ENCODE measurements at regions not wholly inside any gene's neighbourhood (a gene's known extent, or its start where the extent isn't known, plus 50 kb on each side); places are given as distances from the start of the nearest gene placed in this dataset.
"Not testable (repeated sequence)": the region's sequence is repeated elsewhere in the genome, so short reads cannot be mapped to it uniquely, and the experiment has no call there.

- no peak for DNase-seq
Measured at GRCh38 chr9:78879324-78880100, 582.6 kb downstream of the PSAT1 start.

DNA sequence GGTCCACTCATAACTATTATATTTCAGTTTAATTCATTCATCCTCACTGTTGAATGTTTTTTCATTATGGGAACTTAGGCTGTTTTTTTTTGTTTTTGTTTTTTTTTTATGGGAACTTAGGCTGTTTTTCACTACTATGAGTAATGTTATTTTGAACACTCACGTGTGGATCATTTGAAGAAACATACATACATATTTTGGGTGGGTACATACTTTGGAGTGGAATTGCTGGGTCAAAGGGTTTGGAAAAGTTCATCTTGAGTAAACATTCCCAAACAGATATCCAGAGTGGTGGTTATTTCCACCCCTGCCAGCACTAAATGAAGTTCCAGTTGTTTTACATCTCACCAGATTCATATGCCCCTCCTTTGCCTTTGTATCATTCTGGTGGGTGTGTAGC lies 584.4 kb downstream of the PSAT1 start:
- no peak for DNase-seq

DNA sequence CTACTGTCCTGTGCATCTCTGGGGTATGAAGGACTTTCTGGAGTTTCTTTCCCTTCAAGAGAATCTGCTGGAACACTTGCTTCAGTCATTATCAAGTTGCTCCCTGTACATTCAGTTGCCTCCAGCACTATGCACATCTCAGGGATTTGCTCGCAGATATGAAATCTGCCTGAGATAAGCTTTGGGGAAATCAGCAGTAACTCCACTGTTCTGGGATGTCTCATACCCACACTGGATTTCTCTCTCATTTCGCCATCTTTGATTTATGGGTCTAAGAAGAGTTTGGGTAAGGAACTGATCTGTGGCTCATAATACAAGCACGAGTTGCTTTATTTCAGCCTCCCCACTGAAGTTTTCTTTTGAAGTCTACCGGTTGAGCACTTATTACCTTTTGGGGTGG lies 585.6 kb downstream of the PSAT1 start:
- DNase-seq: no peak

- no peak for DNase-seq
Measured at GRCh38 chr9:78884611-78885150, 587.8 kb downstream of the PSAT1 start.

DNA sequence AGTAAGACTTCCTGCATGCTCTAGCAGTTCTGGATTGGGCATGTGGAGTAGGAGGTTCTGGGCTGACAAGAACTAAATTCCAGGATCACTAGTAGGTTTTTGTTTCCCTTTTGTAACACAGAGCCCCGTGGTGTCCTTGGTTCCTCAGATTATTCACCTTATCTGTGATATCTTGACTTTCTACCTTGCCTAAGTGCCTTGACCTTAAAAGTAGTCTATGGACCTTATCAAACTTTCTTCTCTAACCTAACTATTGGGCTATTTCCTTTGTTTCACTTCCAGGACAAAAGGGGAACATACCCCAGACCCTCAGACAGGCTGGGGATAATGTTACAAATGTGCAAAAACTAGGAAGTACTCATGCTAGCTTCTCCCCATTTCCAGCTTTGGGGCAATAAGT lies 595.3 kb downstream of the PSAT1 start:
- no peak for DNase-seq

DNA sequence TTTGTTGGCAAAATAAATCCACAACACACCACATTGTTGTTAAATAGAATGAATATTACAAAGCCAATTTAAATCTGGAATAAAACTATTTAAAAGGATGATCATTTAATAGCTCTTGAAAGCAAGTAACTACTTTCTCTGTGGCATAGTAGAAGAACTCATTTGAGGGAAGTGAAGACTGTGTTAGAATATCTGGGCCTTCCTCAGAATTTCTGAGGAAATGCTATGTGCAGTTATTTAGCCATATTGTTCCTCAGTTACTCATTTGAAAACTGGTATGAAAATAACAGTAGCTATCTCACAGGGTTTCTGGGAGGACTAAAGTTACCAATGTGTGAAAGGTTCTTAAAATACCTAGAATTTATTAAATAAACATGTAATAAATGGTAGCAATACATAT lies 595.8 kb downstream of the PSAT1 start:
- DNase-seq: no peak

GRCh38 chr9:78893774-78894401 lies 597.0 kb downstream of the PSAT1 start:
- DNase-seq: no peak

DNA sequence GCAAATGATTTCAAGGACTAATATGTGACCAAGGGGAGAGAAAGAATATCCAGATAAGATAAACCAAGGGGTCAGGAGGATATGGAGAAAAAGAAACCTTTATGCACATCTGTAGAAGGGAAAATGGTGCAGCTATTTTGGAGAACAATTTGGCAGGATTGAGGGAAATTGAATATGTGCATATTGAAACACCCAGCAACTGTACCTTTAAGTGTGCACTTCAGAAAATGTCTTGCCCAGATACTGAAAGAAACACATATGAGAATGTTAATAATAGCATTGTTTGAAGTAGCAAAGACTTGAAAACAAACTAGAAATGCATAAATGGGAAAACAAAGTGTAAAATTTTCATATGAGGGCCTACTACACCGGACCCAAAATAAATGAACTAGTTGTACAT lies 599.6 kb downstream of the PSAT1 start:
- DNase-seq: no peak

DNA sequence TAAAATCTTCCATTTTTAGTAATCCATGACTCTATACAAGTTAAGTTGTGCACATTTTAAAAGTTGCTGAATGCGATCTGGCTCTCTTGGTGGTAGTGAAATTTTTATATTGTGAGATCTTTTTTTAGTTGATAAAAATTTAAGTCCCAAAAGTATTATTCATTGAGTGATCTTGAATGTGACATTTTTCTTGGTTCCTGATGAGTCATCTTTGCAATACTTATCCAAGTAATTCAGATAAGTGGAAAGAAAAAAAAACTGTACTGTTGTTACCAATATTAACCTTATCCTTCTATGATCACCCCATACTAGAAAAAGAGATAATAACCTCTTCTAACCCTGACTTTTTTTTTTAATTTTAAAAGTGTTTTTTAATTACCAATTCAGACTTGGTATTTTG lies 601.3 kb downstream of the PSAT1 start:
- DNase-seq: no peak

- no peak for DNase-seq
Measured at GRCh38 chr9:78899006-78899405, 602.1 kb downstream of the PSAT1 start.

DNA sequence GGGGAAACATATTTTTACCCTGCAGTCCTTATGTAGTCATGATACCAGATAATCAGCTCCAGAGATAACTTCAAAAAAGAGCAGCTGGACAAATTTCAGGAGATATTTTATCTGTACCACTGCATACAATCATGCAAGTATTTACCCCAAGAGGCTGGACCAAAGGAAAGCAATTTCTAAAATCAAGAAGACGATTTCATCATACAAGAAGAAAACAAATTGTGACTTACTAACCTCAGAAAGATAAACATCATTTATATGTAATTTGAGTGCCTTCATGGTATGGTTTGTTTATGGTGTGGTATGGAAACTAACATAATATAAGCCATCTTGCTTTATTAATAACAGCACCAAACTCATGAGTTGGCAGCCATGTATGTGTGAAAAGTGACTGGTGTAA lies 603.6 kb downstream of the PSAT1 start:
- DNase-seq: no peak

GRCh38 chr9:78902051-78902450 lies 605.1 kb downstream of the PSAT1 start:
- DNase-seq: no peak

- DNase-seq: no peak
Measured at GRCh38 chr9:78903581-78903980, 606.7 kb downstream of the PSAT1 start.

DNA sequence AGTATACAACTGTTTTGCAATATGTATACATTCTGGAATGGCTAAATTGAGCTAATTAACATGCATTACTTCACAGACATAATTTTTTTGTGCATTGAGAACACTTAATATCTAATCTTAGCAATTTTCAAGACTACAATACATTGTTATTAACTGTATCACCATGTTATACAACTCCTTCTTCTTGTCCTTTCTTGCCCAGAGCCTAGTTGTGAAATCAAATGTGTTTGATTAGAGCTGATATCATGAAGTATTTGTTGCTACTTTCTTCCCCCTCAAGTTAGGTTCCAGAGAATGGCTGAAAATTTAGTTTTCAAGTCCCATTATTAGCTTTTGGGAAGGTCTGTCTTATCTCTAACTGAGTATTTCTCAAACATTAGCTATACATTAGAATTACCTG lies 607.8 kb downstream of the PSAT1 start:
- DNase-seq: no peak

GRCh38 chr9:78905387-78905786 lies 608.5 kb downstream of the PSAT1 start:
- DNase-seq: no peak

GRCh38 chr9:78905986-78906755 lies 609.2 kb downstream of the PSAT1 start:
- no peak for DNase-seq

DNA sequence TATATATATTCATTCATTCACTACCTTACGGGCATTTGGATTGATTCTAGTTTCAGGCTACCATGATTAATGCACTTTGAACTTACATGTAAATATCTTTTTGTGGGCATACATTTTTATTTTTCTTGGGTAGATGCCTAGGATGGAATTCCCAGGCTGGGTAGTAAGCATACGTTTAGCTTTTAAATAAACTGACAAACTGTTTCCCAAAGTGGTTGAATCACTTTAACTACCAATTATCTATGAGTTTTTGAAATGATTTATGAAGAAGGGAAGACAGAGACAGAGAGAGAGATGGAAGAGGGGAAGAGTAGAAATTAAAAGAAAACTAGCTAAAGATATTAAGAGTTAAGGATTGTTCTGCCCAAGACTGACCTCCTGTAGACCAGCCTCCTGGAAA lies 612.6 kb downstream of the PSAT1 start:
- DNase-seq: no peak

- not testable (repeated sequence) for DNase-seq
Measured at GRCh38 chr9:78916884-78917283, 620.0 kb downstream of the PSAT1 start.

- DNase-seq: no peak
Measured at GRCh38 chr9:78918976-78919375, 622.1 kb downstream of the PSAT1 start.

DNA sequence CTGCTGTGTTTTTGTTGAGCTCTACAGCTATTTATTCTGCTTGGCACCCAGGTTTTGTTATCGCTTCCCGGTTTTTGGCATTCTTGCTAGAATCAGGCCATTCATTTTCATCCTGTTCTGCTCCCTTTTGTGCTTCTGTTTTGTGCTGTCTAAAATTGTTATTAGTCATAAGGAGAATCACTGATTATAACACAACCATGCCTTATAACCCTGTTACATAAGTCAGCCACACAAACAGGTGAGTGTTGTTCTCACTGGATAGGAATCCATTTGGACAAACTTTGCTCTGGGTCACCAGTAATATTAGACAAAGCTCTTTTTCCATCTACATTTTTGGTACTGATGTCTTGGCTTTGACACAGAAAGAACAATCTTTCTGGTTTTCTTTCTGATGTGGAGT lies 622.8 kb downstream of the PSAT1 start:
- DNase-seq: no peak

DNA sequence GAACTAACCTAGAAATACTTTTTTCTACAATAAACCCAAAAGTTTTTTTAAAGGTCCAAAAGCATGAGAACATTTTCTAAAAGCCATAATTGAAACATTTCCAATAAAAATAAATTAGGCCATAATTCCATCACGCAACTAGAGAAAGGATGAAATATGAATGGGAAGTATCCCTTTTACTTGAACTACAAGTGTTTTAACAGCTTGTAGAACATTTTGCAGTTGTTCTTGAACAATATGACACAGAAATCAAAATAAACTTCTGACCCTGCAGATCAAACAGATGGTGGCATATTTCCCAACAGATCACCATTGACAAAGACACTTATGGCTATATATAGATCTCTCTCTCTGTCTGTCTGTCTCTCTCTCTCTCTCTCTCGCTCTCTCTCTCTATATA lies 624.4 kb downstream of the PSAT1 start:
- no peak for DNase-seq

DNA sequence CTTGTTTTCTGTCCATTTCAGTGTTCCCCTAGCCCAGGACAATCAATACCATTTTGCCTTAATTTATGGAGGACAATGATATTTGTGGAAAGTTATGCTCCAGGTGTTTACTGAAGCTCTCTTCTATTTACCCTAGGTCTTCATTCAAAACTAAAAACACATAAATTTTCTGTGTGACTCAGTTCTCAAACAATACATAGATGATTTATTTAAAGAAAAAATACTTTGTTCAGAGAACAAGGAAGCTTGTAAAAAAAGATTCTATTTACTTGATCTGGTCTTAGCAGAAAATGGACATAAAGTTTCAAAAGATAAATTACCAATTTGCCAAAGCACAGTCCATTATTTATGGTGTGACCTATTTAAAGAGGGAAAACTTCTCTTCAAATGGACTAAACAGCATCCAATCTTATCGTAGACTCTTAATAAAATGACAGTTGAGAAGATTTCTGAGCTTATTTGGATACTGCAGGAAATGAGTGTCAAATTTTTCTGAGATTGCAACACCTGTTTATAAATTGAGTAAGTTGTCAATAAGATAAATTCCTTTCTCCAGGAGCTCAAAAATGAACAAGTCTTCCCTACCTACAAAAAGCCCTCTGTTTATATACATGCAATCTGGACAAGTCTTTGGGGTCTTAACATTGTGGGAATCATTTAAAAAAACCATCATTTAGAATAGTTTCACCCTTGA lies 627.2 kb downstream of the PSAT1 start:
- no peak for DNase-seq

Data from activated effector memory CD4-positive, alpha-beta T cell treated with anti-CD3 and anti-CD28 coated beads, Interleukin-2, amount 50 U/mL, for 16 hours (primary cell).